ENCODE measurements at regions not wholly inside any gene's neighbourhood (a gene's known extent, or its start where the extent isn't known, plus 50 kb on each side); places are given as distances from the start of the nearest gene placed in this dataset.
"Not testable (repeated sequence)": the region's sequence is repeated elsewhere in the genome, so short reads cannot be mapped to it uniquely, and the experiment has no call there.

GRCh38 chr18:44358402-44358801 is 322.3 kb upstream of the SETBP1 start:
- DNase-seq (ENCODE audit: low read depth) (no peak), FAIRE-seq (no peak)

DNA sequence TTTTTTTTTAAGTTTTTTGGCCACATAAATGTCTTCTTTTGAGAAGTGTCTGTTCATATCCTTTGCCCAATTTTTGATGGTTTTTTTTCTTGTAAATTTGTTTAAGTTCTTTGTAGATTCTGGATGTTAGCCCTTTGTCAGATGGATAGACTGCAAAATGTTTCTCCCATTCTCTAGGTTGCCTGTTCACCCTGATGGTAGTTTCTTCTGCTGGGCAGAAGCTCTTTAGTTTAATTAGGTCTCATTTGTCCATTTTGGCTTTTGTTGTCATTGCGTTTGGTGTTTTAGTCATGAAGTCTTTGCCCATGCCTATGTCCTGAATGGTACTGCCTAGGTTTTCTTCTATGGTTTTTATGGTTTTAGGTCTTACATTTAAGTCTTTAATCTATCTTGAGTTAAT is 320.9 kb upstream of the SETBP1 start:
- not testable (repeated sequence) for H3K9me3 ChIP-seq (ENCODE audit: insufficient read depth, low read depth, low read length); H3K4me3 ChIP-seq (ENCODE audit: insufficient read depth, low read depth, low read length)

More at GRCh38 chr18:44358402-44358801, 322.3 kb upstream of the SETBP1 start:
- Histone ChIP-seq H3K27ac (ENCODE audit: low read depth, low read length) (no peak overlapping the region), H2AFZ (ENCODE audit: low read depth, low read length) (no peak overlapping the region), H3K36me3 (ENCODE audit: insufficient read depth, low read length) (no peaks in the 10 kb centered on the region), H3K9ac (ENCODE audit: low read length) (no peak overlapping the region), H3K9me3 (ENCODE audit: insufficient read depth, low read depth, low read length) (no peaks in the 10 kb centered on the region), H3K27me3 (ENCODE audit: insufficient read depth, low read length) (no peaks in the 10 kb centered on the region), H3K4me1 (ENCODE audit: insufficient read depth, low read length) (no peaks in the 10 kb centered on the region), H3K4me3 (ENCODE audit: insufficient read depth, low read depth, low read length) (no peak overlapping the region), H3K79me2 (ENCODE audit: insufficient read depth, low read length) (no peaks in the 10 kb centered on the region), H4K20me1 (ENCODE audit: insufficient read depth, low read length) (no peaks in the 10 kb centered on the region), H3K4me2 (ENCODE audit: low read length) (no peak overlapping the region)
- Mint-ChIP-seq H3K27ac (ENCODE audit: unreplicated experiment) (no peak overlapping the region), H3K4me3 (ENCODE audit: unreplicated experiment) (no peak overlapping the region), H3K4me1 (ENCODE audit: low read depth, unreplicated experiment) (no peaks in the 10 kb centered on the region), H3K9me3 (ENCODE audit: unreplicated experiment) (peaks cover 10% of the 10 kb centered on the region), H3K36me3 (ENCODE audit: low read depth, unreplicated experiment) (peaks cover 2% of the 10 kb centered on the region), H3K27me3 (ENCODE audit: low read depth, unreplicated experiment) (no peaks in the 10 kb centered on the region)
- TF ChIP-seq, protein P1, sequence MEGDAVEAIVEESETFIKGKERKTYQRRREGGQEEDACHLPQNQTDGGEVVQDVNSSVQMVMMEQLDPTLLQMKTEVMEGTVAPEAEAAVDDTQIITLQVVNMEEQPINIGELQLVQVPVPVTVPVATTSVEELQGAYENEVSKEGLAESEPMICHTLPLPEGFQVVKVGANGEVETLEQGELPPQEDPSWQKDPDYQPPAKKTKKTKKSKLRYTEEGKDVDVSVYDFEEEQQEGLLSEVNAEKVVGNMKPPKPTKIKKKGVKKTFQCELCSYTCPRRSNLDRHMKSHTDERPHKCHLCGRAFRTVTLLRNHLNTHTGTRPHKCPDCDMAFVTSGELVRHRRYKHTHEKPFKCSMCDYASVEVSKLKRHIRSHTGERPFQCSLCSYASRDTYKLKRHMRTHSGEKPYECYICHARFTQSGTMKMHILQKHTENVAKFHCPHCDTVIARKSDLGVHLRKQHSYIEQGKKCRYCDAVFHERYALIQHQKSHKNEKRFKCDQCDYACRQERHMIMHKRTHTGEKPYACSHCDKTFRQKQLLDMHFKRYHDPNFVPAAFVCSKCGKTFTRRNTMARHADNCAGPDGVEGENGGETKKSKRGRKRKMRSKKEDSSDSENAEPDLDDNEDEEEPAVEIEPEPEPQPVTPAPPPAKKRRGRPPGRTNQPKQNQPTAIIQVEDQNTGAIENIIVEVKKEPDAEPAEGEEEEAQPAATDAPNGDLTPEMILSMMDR (IDR thresholded peaks at IDR 0.05; ENCODE audit: insufficient read depth, low read depth, low read length), result no peak
- TF ChIP-seq EZH2 (IDR thresholded peaks at IDR 0.05; ENCODE audit: insufficient read depth, low read length), result no peak

DNA sequence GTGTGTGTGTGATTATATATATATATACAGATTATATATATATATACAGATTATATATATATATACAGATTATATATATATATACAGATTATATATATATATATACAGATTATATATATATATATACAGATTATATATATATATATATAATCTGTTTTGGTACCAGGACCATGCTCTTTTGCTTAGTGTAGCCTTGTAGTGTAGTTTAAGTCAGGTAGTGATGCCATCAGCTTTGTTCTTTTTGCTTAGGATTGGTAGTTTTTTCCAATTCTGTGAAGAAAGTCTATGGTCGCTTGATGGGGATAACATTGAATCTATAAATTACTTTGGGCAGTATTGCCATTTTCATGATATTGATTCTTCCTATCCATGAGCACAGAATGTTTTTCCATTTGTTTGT is 318.5 kb upstream of the SETBP1 start:
- not testable (repeated sequence) for H3K36me3 ChIP-seq (ENCODE audit: insufficient read depth, low read length); H3K27me3 Mint-ChIP-seq (ENCODE audit: low read depth, unreplicated experiment); H3K4me2 ChIP-seq (ENCODE audit: low read length); H3K9ac ChIP-seq (ENCODE audit: low read length); H3K79me2 ChIP-seq (ENCODE audit: insufficient read depth, low read length); DNase-seq (ENCODE audit: low read depth); H4K20me1 ChIP-seq (ENCODE audit: insufficient read depth, low read length); H3K27me3 ChIP-seq (ENCODE audit: insufficient read depth, low read length); H3K4me3 ChIP-seq (ENCODE audit: insufficient read depth, low read depth, low read length); H2AFZ ChIP-seq (ENCODE audit: low read depth, low read length); H3K27ac ChIP-seq (ENCODE audit: low read depth, low read length); H3K4me3 Mint-ChIP-seq (ENCODE audit: unreplicated experiment); H3K36me3 Mint-ChIP-seq (ENCODE audit: low read depth, unreplicated experiment); H3K9me3 Mint-ChIP-seq (ENCODE audit: unreplicated experiment); FAIRE-seq; H3K27ac Mint-ChIP-seq (ENCODE audit: unreplicated experiment); H3K9me3 ChIP-seq (ENCODE audit: insufficient read depth, low read depth, low read length); H3K4me1 Mint-ChIP-seq (ENCODE audit: low read depth, unreplicated experiment); H3K4me1 ChIP-seq (ENCODE audit: insufficient read depth, low read length)

More for the DNA sequence above, 320.9 kb upstream of the SETBP1 start:
- H4K20me1 ChIP-seq (ENCODE audit: insufficient read depth, low read length); H3K4me2 ChIP-seq (ENCODE audit: low read length); H3K79me2 ChIP-seq (ENCODE audit: insufficient read depth, low read length); H3K9ac ChIP-seq (ENCODE audit: low read length); H3K27ac Mint-ChIP-seq (ENCODE audit: unreplicated experiment); H3K9me3 Mint-ChIP-seq (ENCODE audit: unreplicated experiment); FAIRE-seq; H3K4me1 ChIP-seq (ENCODE audit: insufficient read depth, low read length); H3K36me3 ChIP-seq (ENCODE audit: insufficient read depth, low read length); H2AFZ ChIP-seq (ENCODE audit: low read depth, low read length); H3K36me3 Mint-ChIP-seq (ENCODE audit: low read depth, unreplicated experiment); H3K27ac ChIP-seq (ENCODE audit: low read depth, low read length); H3K27me3 Mint-ChIP-seq (ENCODE audit: low read depth, unreplicated experiment); H3K4me3 Mint-ChIP-seq (ENCODE audit: unreplicated experiment); H3K4me1 Mint-ChIP-seq (ENCODE audit: low read depth, unreplicated experiment); H3K27me3 ChIP-seq (ENCODE audit: insufficient read depth, low read length); DNase-seq (ENCODE audit: low read depth): not testable (repeated sequence)

DNA sequence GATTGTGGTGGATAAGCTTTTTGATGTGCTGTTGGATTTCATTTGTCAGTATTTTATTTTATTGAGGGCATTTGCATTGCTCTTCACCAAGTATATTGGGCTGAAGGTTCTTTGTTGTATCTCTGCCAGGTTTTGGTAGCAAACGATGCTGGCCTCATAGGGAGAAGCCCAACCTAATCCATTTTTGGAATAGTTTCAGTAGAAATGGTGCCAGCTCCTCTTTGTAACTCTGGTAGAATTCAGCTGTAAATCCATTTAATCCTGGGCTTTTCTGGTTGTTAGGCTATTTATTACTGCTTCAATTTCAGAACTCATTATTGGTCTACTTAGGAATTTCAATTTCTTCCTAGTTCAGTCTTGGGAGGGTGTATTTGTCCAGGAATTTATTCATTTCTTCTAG is 309.8 kb upstream of the SETBP1 start:
- H3K9me3 Mint-ChIP-seq (ENCODE audit: unreplicated experiment), result peaks cover 24% of the 10 kb centered on the region
- Histone ChIP-seq H3K27me3 (ENCODE audit: insufficient read depth, low read length) (no peaks in the 10 kb centered on the region), H3K4me1 (ENCODE audit: insufficient read depth, low read length) (no peaks in the 10 kb centered on the region), H3K36me3 (ENCODE audit: insufficient read depth, low read length) (no peaks in the 10 kb centered on the region), H3K79me2 (ENCODE audit: insufficient read depth, low read length) (no peaks in the 10 kb centered on the region), H3K9ac (ENCODE audit: low read length) (no peak overlapping the region), H3K27ac (ENCODE audit: low read depth, low read length) (no peak overlapping the region), H3K4me2 (ENCODE audit: low read length) (no peak overlapping the region), H3K9me3 (ENCODE audit: insufficient read depth, low read depth, low read length) (no peaks in the 10 kb centered on the region), H4K20me1 (ENCODE audit: insufficient read depth, low read length) (no peaks in the 10 kb centered on the region), H2AFZ (ENCODE audit: low read depth, low read length) (no peak overlapping the region), H3K4me3 (ENCODE audit: insufficient read depth, low read depth, low read length) (no peak overlapping the region)
- no peaks in the 10 kb centered on the region for H3K36me3 Mint-ChIP-seq (ENCODE audit: low read depth, unreplicated experiment)
- FAIRE-seq (no peak), DNase-seq (ENCODE audit: low read depth) (no peak)
- peaks cover 5% of the 10 kb centered on the region for H3K4me1 Mint-ChIP-seq (ENCODE audit: low read depth, unreplicated experiment)
- TF ChIP-seq, protein P1 (IDR thresholded peaks at IDR 0.05; ENCODE audit: insufficient read depth, low read depth, low read length), result no peak
- no peak for TF ChIP-seq EZH2 (IDR thresholded peaks at IDR 0.05; ENCODE audit: insufficient read depth, low read length)
- H3K4me3 Mint-ChIP-seq (ENCODE audit: unreplicated experiment), result no peak overlapping the region
- no peaks in the 10 kb centered on the region for H3K27me3 Mint-ChIP-seq (ENCODE audit: low read depth, unreplicated experiment)
- no peak overlapping the region for H3K27ac Mint-ChIP-seq (ENCODE audit: unreplicated experiment)
